ENCODE measurements at regions not wholly inside any gene's neighbourhood (a gene's known extent, or its start where the extent isn't known, plus 50 kb on each side); places are given as distances from the start of the nearest gene placed in this dataset.

- Histone ChIP-seq H4K20me1 (ENCODE audit: insufficient read depth, poor library complexity, severe bottlenecking) (no peaks in the 10 kb centered on the region), H3K27ac (no peak overlapping the region)
Observed at GRCh38 chr3:168539909-168540308, 444.2 kb upstream of the GOLIM4 start.

GRCh38 chr3:168534761-168535160 is 439.0 kb upstream of the GOLIM4 start:
- H3K4me3 ChIP-seq = no peak overlapping the region
- no peaks in the 10 kb centered on the region for H3K9me3 ChIP-seq (ENCODE audit: low read depth)
- no peaks in the 10 kb centered on the region for H4K20me1 ChIP-seq (ENCODE audit: insufficient read depth, poor library complexity, severe bottlenecking)
- no peaks in the 10 kb centered on the region for H3K79me2 ChIP-seq
- H2AFZ ChIP-seq = no peak overlapping the region
- H3K36me3 ChIP-seq (replicated peaks; ENCODE audit: insufficient read depth, low read depth) = no peaks in the 10 kb centered on the region
- no peak for DNase-seq (ENCODE audit: low spot score)
- no peaks in the 10 kb centered on the region for H3K4me1 ChIP-seq (ENCODE audit: insufficient read depth)
- 72% methylated on average over 3 of the region's 3 CpGs for WGBS (ENCODE audit: low lambda C conversion rate, missing lambda C conversion rate)
- no peak overlapping the region for H3K4me2 ChIP-seq
- H3K27ac ChIP-seq = no peak overlapping the region
- TF ChIP-seq CTCF (IDR thresholded peaks at IDR 0.05; ENCODE audit: poor library complexity) (no peak), EZH2phosphoT487 (IDR thresholded peaks at IDR 0.05; ENCODE audit: low read depth, severe bottlenecking, unreplicated experiment) (no peak)
- no peaks in the 10 kb centered on the region for H3K27me3 ChIP-seq
- no peaks in the 10 kb centered on the region for H3K9me2 ChIP-seq (replicated peaks; ENCODE audit: insufficient read depth)

More at GRCh38 chr3:168539909-168540308, 444.2 kb upstream of the GOLIM4 start:
- no peak overlapping the region for H3K4me2 ChIP-seq
- DNase-seq (ENCODE audit: low spot score) = no peak
- no peaks in the 10 kb centered on the region for H3K4me1 ChIP-seq (ENCODE audit: insufficient read depth)
- no peak overlapping the region for H2AFZ ChIP-seq
- TF ChIP-seq EZH2phosphoT487 (IDR thresholded peaks at IDR 0.05; ENCODE audit: low read depth, severe bottlenecking, unreplicated experiment) (no peak), EZH2 (IDR thresholded peaks at IDR 0.05; ENCODE audit: borderline replicate concordance) (no peak), CTCF (IDR thresholded peaks at IDR 0.05; ENCODE audit: poor library complexity) (no peak)
- H3K79me2 ChIP-seq = no peaks in the 10 kb centered on the region
- H3K36me3 ChIP-seq (replicated peaks; ENCODE audit: insufficient read depth, low read depth) = no peaks in the 10 kb centered on the region
- H3K9me3 ChIP-seq (ENCODE audit: low read depth) = no peaks in the 10 kb centered on the region
- 90% methylated on average over 1 of the region's 1 CpG for WGBS (ENCODE audit: low lambda C conversion rate, missing lambda C conversion rate)
- H3K27me3 ChIP-seq = no peaks in the 10 kb centered on the region
- no peak overlapping the region for H3K4me3 ChIP-seq
- no peaks in the 10 kb centered on the region for H3K9me2 ChIP-seq (replicated peaks; ENCODE audit: insufficient read depth)

GRCh38 chr3:168533600-168533999 is 437.9 kb upstream of the GOLIM4 start:
- TF ChIP-seq CTCF (IDR thresholded peaks at IDR 0.05; ENCODE audit: poor library complexity) = no peak
- DNase-seq (ENCODE audit: low spot score) = no peak

GRCh38 chr3:168532135-168532534 is 436.4 kb upstream of the GOLIM4 start:
- TF ChIP-seq EZH2phosphoT487 (IDR thresholded peaks at IDR 0.05; ENCODE audit: low read depth, severe bottlenecking, unreplicated experiment) (no peak), EZH2 (IDR thresholded peaks at IDR 0.05; ENCODE audit: borderline replicate concordance) (no peak), CTCF (IDR thresholded peaks at IDR 0.05; ENCODE audit: poor library complexity) (no peak)
- no peak overlapping the region for H3K4me2 ChIP-seq
- 100% methylated on average over 1 of the region's 1 CpG for WGBS (ENCODE audit: low lambda C conversion rate, missing lambda C conversion rate)
- H3K36me3 ChIP-seq (replicated peaks; ENCODE audit: insufficient read depth, low read depth) = no peaks in the 10 kb centered on the region
- no peak overlapping the region for H3K27ac ChIP-seq
- H3K27me3 ChIP-seq = no peaks in the 10 kb centered on the region
- H3K4me3 ChIP-seq = no peak overlapping the region
- H3K79me2 ChIP-seq = no peaks in the 10 kb centered on the region
- no peak overlapping the region for H2AFZ ChIP-seq
- no peaks in the 10 kb centered on the region for H4K20me1 ChIP-seq (ENCODE audit: insufficient read depth, poor library complexity, severe bottlenecking)
- no peaks in the 10 kb centered on the region for H3K9me2 ChIP-seq (replicated peaks; ENCODE audit: insufficient read depth)
- no peaks in the 10 kb centered on the region for H3K4me1 ChIP-seq (ENCODE audit: insufficient read depth)
- no peak for DNase-seq (ENCODE audit: low spot score)
- H3K9me3 ChIP-seq (ENCODE audit: low read depth) = no peaks in the 10 kb centered on the region

More at GRCh38 chr3:168533600-168533999, 437.9 kb upstream of the GOLIM4 start:
- no peak overlapping the region for H3K4me2 ChIP-seq
- H4K20me1 ChIP-seq (ENCODE audit: insufficient read depth, poor library complexity, severe bottlenecking) = no peaks in the 10 kb centered on the region
- H3K9me2 ChIP-seq (replicated peaks; ENCODE audit: insufficient read depth) = no peaks in the 10 kb centered on the region
- H3K4me1 ChIP-seq (ENCODE audit: insufficient read depth) = no peaks in the 10 kb centered on the region
- H3K79me2 ChIP-seq = no peaks in the 10 kb centered on the region
- H2AFZ ChIP-seq = no peak overlapping the region
- H3K36me3 ChIP-seq (replicated peaks; ENCODE audit: insufficient read depth, low read depth) = no peaks in the 10 kb centered on the region
- WGBS (ENCODE audit: low lambda C conversion rate, missing lambda C conversion rate) = 89% methylated on average over 2 of the region's 2 CpGs
- H3K27me3 ChIP-seq = no peaks in the 10 kb centered on the region
- H3K4me3 ChIP-seq = no peak overlapping the region
- H3K27ac ChIP-seq = no peak overlapping the region
- H3K9me3 ChIP-seq (ENCODE audit: low read depth) = no peaks in the 10 kb centered on the region
